ENCODE measurements at regions not wholly inside any gene's neighbourhood (a gene's known extent, or its start where the extent isn't known, plus 50 kb on each side); places are given as distances from the start of the nearest gene placed in this dataset.

- no peak for DNase-seq (ENCODE audit: low read depth in 3 of 3)
Observed at GRCh38 chr4:19910861-19911525, 340.7 kb upstream of the SLIT2 start.

- no peak for DNase-seq (ENCODE audit: low read depth in 3 of 3)
Observed at GRCh38 chr4:19905024-19905423, 346.7 kb upstream of the SLIT2 start.

- no peak for DNase-seq (ENCODE audit: low read depth in 3 of 3)
Observed at GRCh38 chr4:19888587-19888986, 363.1 kb upstream of the SLIT2 start.

- no peak for DNase-seq (ENCODE audit: low read depth in 3 of 3)
Observed at GRCh38 chr4:19883841-19884240, 367.9 kb upstream of the SLIT2 start.

- DNase-seq (ENCODE audit: low read depth in 3 of 3) = no peak
Observed at GRCh38 chr4:19880206-19880605, 371.5 kb upstream of the SLIT2 start.

GRCh38 chr4:19879330-19879729 lies 372.4 kb upstream of the SLIT2 start:
- no peak for DNase-seq (ENCODE audit: low read depth in 3 of 3)

- no peak for DNase-seq (ENCODE audit: low read depth in 3 of 3)
Observed at GRCh38 chr4:19857991-19858390, 393.7 kb upstream of the SLIT2 start.

GRCh38 chr4:19857380-19857779 lies 394.3 kb upstream of the SLIT2 start:
- DNase-seq (ENCODE audit: low read depth in 3 of 3) = no peak

- DNase-seq (ENCODE audit: low read depth in 3 of 3) = no peak
Observed at GRCh38 chr4:19850909-19851308, 400.8 kb upstream of the SLIT2 start.

- no peak for DNase-seq (ENCODE audit: low read depth in 3 of 3)
Observed at GRCh38 chr4:19844446-19844845, 407.3 kb upstream of the SLIT2 start.

- no peak for DNase-seq (ENCODE audit: low read depth in 3 of 3)
Observed at GRCh38 chr4:19842471-19842870, 409.2 kb upstream of the SLIT2 start.

GRCh38 chr4:19838858-19839257 lies 412.8 kb upstream of the SLIT2 start:
- DNase-seq (ENCODE audit: low read depth in 3 of 3) = no peak

- no peak for DNase-seq (ENCODE audit: low read depth in 3 of 3)
Observed at GRCh38 chr4:19835429-19835828, 416.3 kb upstream of the SLIT2 start.

GRCh38 chr4:19832411-19832810 lies 419.3 kb upstream of the SLIT2 start:
- no peak for DNase-seq (ENCODE audit: low read depth in 3 of 3)

- no peak for DNase-seq (ENCODE audit: low read depth in 3 of 3)
Observed at GRCh38 chr4:19831644-19832285, 419.9 kb upstream of the SLIT2 start.

- no peak for DNase-seq (ENCODE audit: low read depth in 3 of 3)
Observed at GRCh38 chr4:19829101-19829500, 422.6 kb upstream of the SLIT2 start.

- DNase-seq (ENCODE audit: low read depth in 3 of 3) = no peak
Observed at GRCh38 chr4:19823781-19824180, 427.9 kb upstream of the SLIT2 start.

- DNase-seq (ENCODE audit: low read depth in 3 of 3) = no peak
Observed at GRCh38 chr4:19819737-19820136, 432.0 kb upstream of the SLIT2 start.

- no peak for DNase-seq (ENCODE audit: low read depth in 3 of 3)
Observed at GRCh38 chr4:19809989-19810388, 441.7 kb upstream of the SLIT2 start.

GRCh38 chr4:19807505-19807904 lies 444.2 kb upstream of the SLIT2 start:
- no peak for DNase-seq (ENCODE audit: low read depth in 3 of 3)

GRCh38 chr4:19806865-19807264 lies 444.8 kb upstream of the SLIT2 start:
- DNase-seq (ENCODE audit: low read depth in 3 of 3) = no peak

GRCh38 chr4:19803406-19803805 lies 448.3 kb upstream of the SLIT2 start:
- no peak for DNase-seq (ENCODE audit: low read depth in 3 of 3)

GRCh38 chr4:19793831-19794230 lies 457.9 kb upstream of the SLIT2 start:
- no peak for DNase-seq (ENCODE audit: low read depth in 3 of 3)

Measured in stimulated activated CD4-positive, alpha-beta T cell treated with anti-CD3 and anti-CD28 coated beads, TNF-alpha, amount 100 ng/mL, for 4 hours (primary cell).